HCT116 (cell line): ENCODE measurements at regions not wholly inside any gene's neighbourhood (a gene's known extent, or its start where the extent isn't known, plus 50 kb on each side); places are given as distances from the start of the nearest gene placed in this dataset.

Experiments used
- CTCF ChIP-seq, 3 experiments: fragments of 200-600 bp in 1 of 3; sonication (generic) in 1 of 3; IDR thresholded peaks in 2 of 3; conservative IDR thresholded peaks in 1 of 3; 2 replicates each; pipeline ENCODE4 v1.5.1; 2012 to 2017; ENCODE audit warnings: low read depth in 2 of 3, low read length in 2 of 3, antibody characterized with exemption in 1 of 3, borderline replicate concordance in 1 of 3, control low read depth in 1 of 3, mild to moderate bottlenecking in 1 of 3, mixed read lengths in 1 of 3, mixed run types in 1 of 3, moderate library complexity in 1 of 3; ENCODE audit not compliant: insufficient read depth in 1 of 3
- EZH2 ChIP-seq: fragments of 200-600 bp; sonication (generic); IDR thresholded peaks from 2 replicates; pipeline ENCODE4 v1.6.1; 2017; ENCODE audit warnings: antibody characterized with exemption, mixed run types
- SP1 ChIP-seq: IDR thresholded peaks from 2 replicates; pipeline ENCODE4 v1.6.1; 2012; ENCODE audit warnings: low read depth
- YY1 ChIP-seq: IDR thresholded peaks from 2 replicates; pipeline ENCODE4 v1.6.1; 2011; ENCODE audit warnings: low read length, low read depth, moderate library complexity, mild to moderate bottlenecking; ENCODE audit not compliant: insufficient replicate concordance; ENCODE audit errors: extremely low read depth

- TF ChIP-seq YY1 (no peak), CTCF (IDR thresholded peaks at IDR 0.05 in 2 of 3, conservative IDR thresholded peaks at IDR 0.05 in 1 of 3; ENCODE audit: borderline replicate concordance in 1 of 3, insufficient read depth in 1 of 3, low read depth in 2 of 3, low read length in 2 of 3) (no peak), EZH2 (no peak), SP1 (no peak)
Measured at GRCh38 chr7:81590131-81590530, 179.7 kb downstream of the HGF start.
